HG03103 (cell line): ENCODE measurements at regions not wholly inside any gene's neighbourhood (a gene's known extent, or its start where the extent isn't known, plus 50 kb on each side); places are given as distances from the start of the nearest gene placed in this dataset.

Experiments
- ATAC-seq: cut with Tn5 transposase; IDR thresholded peaks from one replicate; pipeline ENCODE4 v1.9.1; 2021; ENCODE audit warnings: low read depth; ENCODE audit not compliant: unreplicated experiment

- no peak for ATAC-seq
These were observed 171.5 kb downstream of the RCN1 start for GRCh38 chr11:32262367-32262766.

GRCh38 chr11:32265911-32266310, 169.4 kb downstream of the WT1 start:
- no peak for ATAC-seq

- ATAC-seq, result no peak
These were observed 168.7 kb downstream of the WT1 start for GRCh38 chr11:32266601-32267000.

- no peak for ATAC-seq
These were observed 167.6 kb downstream of the WT1 start for GRCh38 chr11:32267679-32268187.

GRCh38 chr11:32273931-32274330, 161.4 kb downstream of the WT1 start:
- no peak for ATAC-seq

- no peak for ATAC-seq
These were observed 155.7 kb downstream of the WT1 start for GRCh38 chr11:32279672-32280071.

GRCh38 chr11:32280339-32280738, 155.0 kb downstream of the WT1 start:
- ATAC-seq, result no peak

GRCh38 chr11:32288276-32288675, 147.1 kb downstream of the WT1 start:
- ATAC-seq, result no peak

GRCh38 chr11:32289701-32290100, 145.6 kb downstream of the WT1 start:
- no peak for ATAC-seq

GRCh38 chr11:32290783-32291182, 144.6 kb downstream of the WT1 start:
- ATAC-seq, result no peak

GRCh38 chr11:32297611-32298011, 137.7 kb downstream of the WT1 start:
- no peak for ATAC-seq

- ATAC-seq, result no peak
These were observed 132.5 kb downstream of the WT1 start for GRCh38 chr11:32302826-32303225.

- no peak for ATAC-seq
These were observed 130.8 kb downstream of the WT1 start for GRCh38 chr11:32304521-32304920.

- no peak for ATAC-seq
These were observed 129.9 kb downstream of the WT1 start for GRCh38 chr11:32305460-32305859.

GRCh38 chr11:32307471-32307870, 127.9 kb downstream of the WT1 start:
- no peak for ATAC-seq

GRCh38 chr11:32307913-32308312, 127.4 kb downstream of the WT1 start:
- no peak for ATAC-seq

- no peak for ATAC-seq
These were observed 125.7 kb downstream of the WT1 start for GRCh38 chr11:32309530-32310213.

GRCh38 chr11:32310214-32310601, 125.1 kb downstream of the WT1 start:
- ATAC-seq, result no peak

- ATAC-seq, result no peak
These were observed 123.8 kb downstream of the WT1 start for GRCh38 chr11:32311346-32312065.

GRCh38 chr11:32312206-32312817, 123.0 kb downstream of the WT1 start:
- ATAC-seq, result no peak

GRCh38 chr11:32312865-32313403, 122.4 kb downstream of the WT1 start:
- no peak for ATAC-seq
